Transverse colon (tissue), 4 donors: ENCODE measurements at regions not wholly inside any gene's neighbourhood (a gene's known extent, or its start where the extent isn't known, plus 50 kb on each side); places are given as distances from the start of the nearest gene placed in this dataset.

ENCODE experiments used
- EP300 ChIP-seq: sonication (generic); formaldehyde crosslinking; IDR thresholded peaks from one replicate; pipeline ENCODE4 v1.6.1; 2017; ENCODE audit warnings: antibody characterized with exemption, low read depth
- POLR2A ChIP-seq: fragments of 450-650 bp; IDR thresholded peaks from one replicate; pipeline ENCODE4 v1.6.1; 2016; ENCODE audit warnings: antibody characterized with exemption, mild to moderate bottlenecking, moderate library complexity
- POLR2AphosphoS5 ChIP-seq, 3 donors: sonication (generic); formaldehyde crosslinking; IDR thresholded peaks; one replicate each; pipeline ENCODE4 v1.6.1; 2016; ENCODE audit warnings: antibody characterized with exemption in 3 of 3
- TF ChIP-seq, protein P1 (sequence below), 5 experiments: fragments of 200-600 bp in 3 of 5; fragments of 450-650 bp in 2 of 5; sonication (generic) in 3 of 5; IDR thresholded peaks; 1 replicate in 2 of 5; 2 replicates in 3 of 5; pipeline ENCODE4 v1.5.1; 2016 to 2017; ENCODE audit warnings: antibody characterized with exemption in 5 of 5, inconsistent platforms in 3 of 5, mild to moderate bottlenecking in 2 of 5, moderate library complexity in 1 of 5

GRCh38 chr6:19042420-19042819, 655.3 kb downstream of the RNF144B start:
- TF ChIP-seq, protein P1, sequence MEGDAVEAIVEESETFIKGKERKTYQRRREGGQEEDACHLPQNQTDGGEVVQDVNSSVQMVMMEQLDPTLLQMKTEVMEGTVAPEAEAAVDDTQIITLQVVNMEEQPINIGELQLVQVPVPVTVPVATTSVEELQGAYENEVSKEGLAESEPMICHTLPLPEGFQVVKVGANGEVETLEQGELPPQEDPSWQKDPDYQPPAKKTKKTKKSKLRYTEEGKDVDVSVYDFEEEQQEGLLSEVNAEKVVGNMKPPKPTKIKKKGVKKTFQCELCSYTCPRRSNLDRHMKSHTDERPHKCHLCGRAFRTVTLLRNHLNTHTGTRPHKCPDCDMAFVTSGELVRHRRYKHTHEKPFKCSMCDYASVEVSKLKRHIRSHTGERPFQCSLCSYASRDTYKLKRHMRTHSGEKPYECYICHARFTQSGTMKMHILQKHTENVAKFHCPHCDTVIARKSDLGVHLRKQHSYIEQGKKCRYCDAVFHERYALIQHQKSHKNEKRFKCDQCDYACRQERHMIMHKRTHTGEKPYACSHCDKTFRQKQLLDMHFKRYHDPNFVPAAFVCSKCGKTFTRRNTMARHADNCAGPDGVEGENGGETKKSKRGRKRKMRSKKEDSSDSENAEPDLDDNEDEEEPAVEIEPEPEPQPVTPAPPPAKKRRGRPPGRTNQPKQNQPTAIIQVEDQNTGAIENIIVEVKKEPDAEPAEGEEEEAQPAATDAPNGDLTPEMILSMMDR (IDR thresholded peaks at IDR 0.05): no peak
- TF ChIP-seq EP300 (no peak), POLR2A (no peak), POLR2AphosphoS5 (IDR thresholded peaks at IDR 0.05) (no peak)
